H9 (cell line): ENCODE measurements at regions not wholly inside any gene's neighbourhood (a gene's known extent, or its start where the extent isn't known, plus 50 kb on each side); places are given as distances from the start of the nearest gene placed in this dataset.
A peak's percentile ranks its signal among the peaks of the same experiment; 100 is the strongest.

Experiments used
- DNase-seq: peaks from one replicate; pipeline ENCODE4 v3.0.0-alpha.2; 2017
- H2AFZ ChIP-seq: one replicate; pipeline ENCODE4 v1.6.1; 2013; ENCODE audit warnings: mild to moderate bottlenecking, low read length, control low read depth, moderate library complexity
- H2AK5ac ChIP-seq: 2 replicates; pipeline ENCODE4 v1.6.1; 2013; ENCODE audit warnings: low read length, control low read depth, mixed read lengths; ENCODE audit not compliant: insufficient read length
- H2BK120ac ChIP-seq: one replicate; pipeline ENCODE4 v1.6.1; 2013; ENCODE audit warnings: low read depth, mild to moderate bottlenecking, low read length, control low read depth, inconsistent platforms; ENCODE audit not compliant: poor library complexity, severe bottlenecking
- H2BK12ac ChIP-seq: 2 replicates; pipeline ENCODE4 v1.6.1; 2013; ENCODE audit warnings: low read length, control low read depth, mixed read lengths, low read depth; ENCODE audit not compliant: insufficient read length
- H2BK15ac ChIP-seq: 2 replicates; pipeline ENCODE4 v1.6.1; 2013; ENCODE audit warnings: low read depth, low read length, control low read depth
- H2BK20ac ChIP-seq: one replicate; pipeline ENCODE4 v1.6.1; 2013; ENCODE audit warnings: low read depth, mild to moderate bottlenecking, low read length, control low read depth, inconsistent platforms; ENCODE audit not compliant: poor library complexity, severe bottlenecking
- H2BK5ac ChIP-seq: 2 replicates; pipeline ENCODE4 v1.6.1; 2013; ENCODE audit warnings: low read length, control low read depth, mixed read lengths; ENCODE audit not compliant: insufficient read length
- H3K14ac ChIP-seq: 2 replicates; pipeline ENCODE4 v1.6.1; 2013; ENCODE audit warnings: low read length, control low read depth; ENCODE audit not compliant: insufficient read depth
- H3K18ac ChIP-seq: 2 replicates; pipeline ENCODE4 v1.6.1; 2013; ENCODE audit warnings: low read depth, mild to moderate bottlenecking, mixed read lengths, low read length, control low read depth; ENCODE audit not compliant: insufficient read length
- H3K23ac ChIP-seq: 2 replicates; pipeline ENCODE4 v1.6.1; 2013; ENCODE audit warnings: low read length, control low read depth, mixed read lengths, low read depth; ENCODE audit not compliant: insufficient read length
- H3K23me2 ChIP-seq: 2 replicates; pipeline ENCODE4 v1.6.1; 2013; ENCODE audit warnings: low read depth, mild to moderate bottlenecking, mixed read lengths, low read length, control low read depth; ENCODE audit not compliant: insufficient read length, poor library complexity, severe bottlenecking
- H3K27ac ChIP-seq: 2 replicates; pipeline ENCODE4 v1.5.1; 2013; ENCODE audit warnings: low read length, control low read depth, mixed read lengths, low read depth; ENCODE audit not compliant: insufficient read length
- H3K27me3 ChIP-seq: 2 replicates; pipeline ENCODE4 v1.6.1; 2013; ENCODE audit warnings: low read length, control low read depth, inconsistent platforms; ENCODE audit not compliant: insufficient read depth
- H3K4ac ChIP-seq: 2 replicates; pipeline ENCODE4 v1.6.1; 2013; ENCODE audit warnings: low read depth, mild to moderate bottlenecking, control low read depth, inconsistent platforms, low read length, moderate library complexity
- H3K4me1 ChIP-seq: 2 replicates; pipeline ENCODE4 v1.6.1; 2013; ENCODE audit warnings: low read length, control low read depth, inconsistent platforms; ENCODE audit not compliant: insufficient read depth
- H3K4me2 ChIP-seq: 2 replicates; pipeline ENCODE4 v1.6.1; 2013; ENCODE audit warnings: low read length, control low read depth, mixed read lengths; ENCODE audit not compliant: insufficient read length, insufficient read depth
- H3K56ac ChIP-seq: 2 replicates; pipeline ENCODE4 v1.6.1; 2013; ENCODE audit warnings: low read depth, mild to moderate bottlenecking, mixed read lengths, low read length, control low read depth; ENCODE audit not compliant: insufficient read length
- H3K79me1 ChIP-seq: 2 replicates; pipeline ENCODE4 v1.6.1; 2013; ENCODE audit warnings: low read depth, mild to moderate bottlenecking, moderate library complexity, low read length, control low read depth, inconsistent platforms; ENCODE audit not compliant: insufficient read depth, poor library complexity, severe bottlenecking
- H3K79me2 ChIP-seq: 2 replicates; pipeline ENCODE4 v1.6.1; 2013; ENCODE audit warnings: low read length, control low read depth, inconsistent platforms; ENCODE audit not compliant: insufficient read depth
- H3K9ac ChIP-seq: 2 replicates; pipeline ENCODE4 v1.6.1; 2013; ENCODE audit warnings: low read length, control low read depth, mixed read lengths; ENCODE audit not compliant: insufficient read length; ENCODE audit errors: extremely low read depth
- H3K9me3 ChIP-seq: one replicate; pipeline ENCODE4 v1.6.1; 2013; ENCODE audit warnings: low read depth, low read length, inconsistent platforms; ENCODE audit not compliant: control insufficient read depth
- H3T11ph ChIP-seq: one replicate; pipeline ENCODE4 v1.6.1; 2013; ENCODE audit warnings: mild to moderate bottlenecking, low read length, control low read depth, inconsistent platforms
- H4K20me1 ChIP-seq: one replicate; pipeline ENCODE4 v1.6.1; 2013; ENCODE audit not compliant: control insufficient read depth, insufficient read length, insufficient read depth
- H4K5ac ChIP-seq: 2 replicates; pipeline ENCODE4 v1.6.1; 2013; ENCODE audit warnings: low read depth, mild to moderate bottlenecking, mixed read lengths, low read length, control low read depth; ENCODE audit not compliant: insufficient read length
- H4K8ac ChIP-seq: replicated peaks from 2 replicates; pipeline ENCODE4 v1.6.1; 2013; ENCODE audit warnings: low read length, control low read depth, mixed read lengths, low read depth; ENCODE audit not compliant: insufficient read length
- H4K91ac ChIP-seq: 2 replicates; pipeline ENCODE4 v1.6.1; 2013; ENCODE audit warnings: low read depth, mild to moderate bottlenecking, moderate library complexity, mixed read lengths, low read length, control low read depth; ENCODE audit not compliant: insufficient read length
- H3K27ac Mint-ChIP-seq, 3 experiments: 2 replicates in 2 of 3; 3 replicates in 1 of 3; pipeline ENCODE4 v1.8.0; 2020 to 2021; ENCODE audit warnings: mixed read lengths in 3 of 3, mild to moderate bottlenecking in 1 of 3, moderate library complexity in 1 of 3
- H3K27me3 Mint-ChIP-seq: 2 replicates; pipeline ENCODE4 v1.8.0; 2021; ENCODE audit warnings: low read depth, mild to moderate bottlenecking, moderate library complexity, mixed read lengths
- H3K36me3 Mint-ChIP-seq, 3 experiments: 2 replicates in 2 of 3; 3 replicates in 1 of 3; pipeline ENCODE4 v1.8.0; 2020 to 2021; ENCODE audit warnings: low read depth in 3 of 3, mixed read lengths in 3 of 3; ENCODE audit not compliant: insufficient read depth in 1 of 3
- H3K4me1 Mint-ChIP-seq, 2 experiments: 2 replicates each; pipeline ENCODE4 v1.8.0; 2020; ENCODE audit warnings: mixed read lengths in 2 of 2
- H3K4me3 Mint-ChIP-seq, 2 experiments: 2 replicates in 1 of 2; 3 replicates in 1 of 2; pipeline ENCODE4 v1.8.0; 2020 to 2021; ENCODE audit warnings: mild to moderate bottlenecking in 2 of 2, mixed read lengths in 2 of 2, moderate library complexity in 1 of 2
- H3K9me3 Mint-ChIP-seq, 2 experiments: 2 replicates in 1 of 2; 3 replicates in 1 of 2; pipeline ENCODE4 v1.8.0; 2020; ENCODE audit warnings: mild to moderate bottlenecking in 2 of 2, mixed read lengths in 2 of 2, moderate library complexity in 1 of 2
- CTCF ChIP-seq: fragments of 200-600 bp; sonication (generic); conservative IDR thresholded peaks from 3 replicates; pipeline ENCODE4 v1.8.0; 2021; ENCODE audit warnings: antibody characterized with exemption, mild to moderate bottlenecking
- WGBS: extraction: QIAGEN DNeasy Blood & Tissue Kit; methylation state at CpG from one replicate; pipeline ENCODE4 v1.1.7; 2013; ENCODE audit warnings: missing lambda C conversion rate, low lambda C conversion rate, mixed read lengths; ENCODE audit not compliant: insufficient read length; ENCODE audit errors: extremely low coverage; 5-methylcytosine and 5-hydroxymethylcytosine counted together

- no CpG with 5 or more reads among the region's 2 CpGs for WGBS
- Histone ChIP-seq H2BK15ac (no peak overlapping the region), H3K14ac (no peak overlapping the region), H3K9ac (no peak overlapping the region), H3K18ac (no peak overlapping the region), H3K23ac (no peak overlapping the region), H2BK20ac (no peak overlapping the region), H3K4ac (no peak overlapping the region), H3K56ac (no peak overlapping the region), H3K23me2 (no peaks in the 10 kb centered on the region), H2BK5ac (no peak overlapping the region), H3K9me3 (no peaks in the 10 kb centered on the region), H4K8ac (no peak overlapping the region), H3K27ac (no peak overlapping the region), H3T11ph (no peak overlapping the region), H3K4me2 (no peak overlapping the region), H2BK12ac (no peak overlapping the region), H2AK5ac (no peak overlapping the region), H2AFZ (no peak overlapping the region), H4K91ac (no peak overlapping the region), H3K27me3 (no peaks in the 10 kb centered on the region), H3K79me2 (no peaks in the 10 kb centered on the region), H2BK120ac (no peak overlapping the region), H3K79me1 (no peaks in the 10 kb centered on the region), H4K5ac (no peak overlapping the region), H3K4me1 (no peaks in the 10 kb centered on the region), H4K20me1 (no peaks in the 10 kb centered on the region)
- H3K36me3 Mint-ChIP-seq: peaks cover 6 to 10% (median 9%) of the 10 kb centered on the region in 3 experiments; a peak in 6 of 7 replicates
- no peaks in the 10 kb centered on the region for H3K27me3 Mint-ChIP-seq
- no peak overlapping the region for H3K4me3 Mint-ChIP-seq
- H3K9me3 Mint-ChIP-seq: peaks cover 4 to 13% of the 10 kb centered on the region in 2 experiments; a peak in 4 of 5 replicates
- H3K4me1 Mint-ChIP-seq: peaks cover 6 to 7% of the 10 kb centered on the region in 2 experiments
- DNase-seq: no peak
- peak overlapping the region in 1 of 3 experiments; percentile 27; a peak in 1 of 7 replicates for H3K27ac Mint-ChIP-seq
- TF ChIP-seq CTCF: no peak
Measured at GRCh38 chrX:16368696-16369095, 201.4 kb downstream of the MAGEB17 start.
